ENCODE measurements at regions not wholly inside any gene's neighbourhood (a gene's known extent, or its start where the extent isn't known, plus 50 kb on each side); places are given as distances from the start of the nearest gene placed in this dataset.

- TF ChIP-seq CHD7 (IDR thresholded peaks at IDR 0.05; ENCODE audit: insufficient replicate concordance, low read length) = peak; percentile 64
- no peak for TF ChIP-seq E2F6 (IDR thresholded peaks at IDR 0.05)
- TF ChIP-seq NANOG (IDR thresholded peaks at IDR 0.05; ENCODE audit: insufficient read depth, low read depth, low read length, poor library complexity, severe bottlenecking) = peak; percentile 88
- peak; percentile 49; the same call in 1 of the 2 replicates for TF ChIP-seq SP1 (IDR thresholded peaks at IDR 0.05; ENCODE audit: low read depth, low read length)
- TF ChIP-seq JUND (IDR thresholded peaks at IDR 0.05; ENCODE audit: low read length) = no peak
- no peak for TF ChIP-seq KDM1A (IDR thresholded peaks at IDR 0.05; ENCODE audit: borderline replicate concordance, low read length)
- no peak for TF ChIP-seq RNF2 (IDR thresholded peaks at IDR 0.05; ENCODE audit: borderline replicate concordance, low read depth, low read length, missing control alignments, poor library complexity, severe bottlenecking)
- TF ChIP-seq PHF8 (conservative IDR thresholded peaks at IDR 0.05; ENCODE audit: low read depth, low read length) = no peak
- TF ChIP-seq TEAD4 (IDR thresholded peaks at IDR 0.05; ENCODE audit: low read depth, low read length) = 0 out of 2 replicates have a peak, but pooled peaks have one; percentile 39
These were observed 140.1 kb upstream of the GRIA1 start (continued) for GRCh38 chr5:153350175-153350883.
